RWPE1 (cell line): ENCODE measurements at regions not wholly inside any gene's neighbourhood (a gene's known extent, or its start where the extent isn't known, plus 50 kb on each side); places are given as distances from the start of the nearest gene placed in this dataset.
"Not testable (repeated sequence)": the region's sequence is repeated elsewhere in the genome, so short reads cannot be mapped to it uniquely, and the experiment has no call there.

Experiments
- CTCF ChIA-PET: fragments of 350-600 bp; sonication (Branson Sonifier 250); formaldehyde crosslinking; extraction: SDS; loops from one replicate; lab custom pipeline; 2021; lab: Yijun Ruan, JAX
- POLR2A ChIA-PET: fragments of 400-600 bp; formaldehyde crosslinking; extraction: SDS; loops from one replicate; lab custom pipeline; 2020; ENCODE audit warnings: antibody characterized with exemption; ENCODE audit not compliant: low non-redundant PET; lab: Yijun Ruan, JAX
- DNase-seq: peaks from one replicate; pipeline ENCODE4 v3.0.0; 2012; ENCODE audit warnings: low spot score
- H3K27ac ChIP-seq: fragments of 450-650 bp; 2 replicates; pipeline ENCODE4 v1.5.1; 2017
- CTCF ChIP-seq: fragments of 450-650 bp; conservative IDR thresholded peaks from 2 replicates; pipeline ENCODE4 v1.5.1; 2017; ENCODE audit warnings: low read depth, mild to moderate bottlenecking

- TF ChIP-seq CTCF: no peak
- H3K27ac ChIP-seq: no peak overlapping the region
- CTCF ChIA-PET: interaction anchor here (0.5 kb wide), 1 partner anchor 59 kb away, joined by 6 read pairs; no protein-coding TSS in a partner anchor
- POLR2A ChIA-PET: no interaction called here
- DNase-seq: no peak
These were observed 321.6 kb upstream of the SFSWAP start for GRCh38 chr12:131389054-131390013.

- ChIA-PET POLR2A (no interaction called here), CTCF (interaction anchor here (0.5 kb wide), 2 partner anchors 58 to 423 kb away, joined by 4 to 6 read pairs; no protein-coding TSS in a partner anchor)
- no peak overlapping the region for H3K27ac ChIP-seq
- TF ChIP-seq CTCF: no peak
- peak; percentile 52 for DNase-seq
These were observed 320.2 kb upstream of the SFSWAP start for GRCh38 chr12:131390412-131391334.

- TF ChIP-seq CTCF: no peak
- CTCF ChIA-PET: no interaction called here
- no peak overlapping the region for H3K27ac ChIP-seq
- no peak for DNase-seq
- POLR2A ChIA-PET: no interaction called here
These were observed 319.5 kb upstream of the SFSWAP start for GRCh38 chr12:131391399-131391798.

- H3K27ac ChIP-seq, POLR2A ChIA-PET, CTCF ChIA-PET, DNase-seq: not testable (repeated sequence)
These were observed 316.1 kb upstream of the SFSWAP start for GRCh38 chr12:131394752-131395151.

- POLR2A ChIA-PET, DNase-seq, CTCF ChIA-PET, H3K27ac ChIP-seq: not testable (repeated sequence)
These were observed 315.6 kb upstream of the SFSWAP start for GRCh38 chr12:131395209-131395684.

GRCh38 chr12:131395971-131396573 lies 314.8 kb upstream of the SFSWAP start:
- no peak overlapping the region for H3K27ac ChIP-seq
- TF ChIP-seq CTCF: no peak
- ChIA-PET POLR2A (no interaction called here), CTCF (no interaction called here)
- no peak for DNase-seq
